IMR-90 (cell line): ENCODE measurements at regions not wholly inside any gene's neighbourhood (a gene's known extent, or its start where the extent isn't known, plus 50 kb on each side); places are given as distances from the start of the nearest gene placed in this dataset.

Experiments used
- ATAC-seq: fragments of 200-7000 bp; cut with Tn5 transposase; 2 replicates; pipeline ENCODE4 v1.9.1; 2020; ENCODE audit warnings: low read depth, mild to moderate bottlenecking, moderate library complexity
- BruUV-seq: library from RNA; stranded (reverse); fragments of 400-500 nt; replicated peaks from 2 replicates; lab custom pipeline; 2021; lab: Mats Ljungman, UMichigan
- CTCF ChIA-PET: fragments of 300-600 bp; formaldehyde crosslinking; extraction: SDS; loops from one replicate; lab custom pipeline; 2021; ENCODE audit warnings: antibody characterized with exemption; lab: Yijun Ruan, JAX
- POLR2A ChIA-PET: fragments of 300-600 bp; sonication (Branson Sonifier 250); formaldehyde crosslinking; loops from one replicate; lab custom pipeline; 2022; ENCODE audit warnings: antibody characterized with exemption; ENCODE audit not compliant: unreplicated experiment; lab: Charles Lee
- DNase-seq: peaks from one replicate; pipeline ENCODE4 v3.0.0; 2013
- H2AFZ ChIP-seq: replicated peaks from 2 replicates; pipeline ENCODE3; 2013; ENCODE audit warnings: low read length, mild to moderate bottlenecking; ENCODE audit not compliant: poor library complexity
- H2AK5ac ChIP-seq: 2 replicates; pipeline ENCODE4 v1.6.1; 2013; ENCODE audit warnings: low read depth, low read length, inconsistent platforms
- H2AK9ac ChIP-seq: replicated peaks from 2 replicates; pipeline ENCODE3; 2013; ENCODE audit warnings: mild to moderate bottlenecking, low read depth, low read length, moderate library complexity; ENCODE audit not compliant: poor library complexity
- H2BK120ac ChIP-seq: 2 replicates; pipeline ENCODE4 v1.6.1; 2013; ENCODE audit warnings: low read depth, low read length, inconsistent platforms
- H2BK15ac ChIP-seq: 3 replicates; pipeline ENCODE4 v1.6.1; 2013; ENCODE audit warnings: low read depth, low read length, inconsistent platforms
- H2BK20ac ChIP-seq: 2 replicates; pipeline ENCODE4 v1.6.1; 2013; ENCODE audit warnings: low read depth, mild to moderate bottlenecking, inconsistent platforms, low read length, moderate library complexity
- H2BK5ac ChIP-seq: 2 replicates; pipeline ENCODE4 v1.6.1; 2013; ENCODE audit warnings: mild to moderate bottlenecking, low read depth, low read length, inconsistent platforms; ENCODE audit not compliant: poor library complexity, severe bottlenecking
- H3K14ac ChIP-seq: replicated peaks from 2 replicates; pipeline ENCODE4 v1.6.1; 2013; ENCODE audit warnings: low read depth, low read length, inconsistent platforms
- H3K18ac ChIP-seq: 2 replicates; pipeline ENCODE4 v1.6.1; 2013; ENCODE audit warnings: low read depth, low read length, control low read depth
- H3K23ac ChIP-seq: 2 replicates; pipeline ENCODE4 v1.6.1; 2013; ENCODE audit warnings: low read depth, low read length, inconsistent platforms
- H3K27ac ChIP-seq: 2 replicates; pipeline ENCODE4 v1.5.1; 2013; ENCODE audit warnings: mild to moderate bottlenecking, control low read depth, low read length; ENCODE audit not compliant: insufficient read depth
- H3K27me3 ChIP-seq: 2 replicates; pipeline ENCODE4 v1.6.1; 2013; ENCODE audit warnings: low read length; ENCODE audit not compliant: control insufficient read depth, insufficient read depth
- H3K36me3 ChIP-seq: 2 replicates; pipeline ENCODE4 v1.6.1; 2013; ENCODE audit warnings: low read length, mixed read lengths; ENCODE audit not compliant: control insufficient read depth, insufficient read depth
- H3K4ac ChIP-seq: 2 replicates; pipeline ENCODE4 v1.6.1; 2013; ENCODE audit warnings: low read depth, low read length, inconsistent platforms
- H3K4me1 ChIP-seq: 2 replicates; pipeline ENCODE4 v1.6.1; 2013; ENCODE audit warnings: low read length, mixed read lengths; ENCODE audit not compliant: control insufficient read depth, insufficient read depth
- H3K4me2 ChIP-seq: 2 replicates; pipeline ENCODE4 v1.6.1; 2013; ENCODE audit warnings: low read depth, mild to moderate bottlenecking, control low read depth, low read length, moderate library complexity
- H3K4me3 ChIP-seq: 2 replicates; pipeline ENCODE4 v1.5.1; 2013; ENCODE audit warnings: low read depth, mild to moderate bottlenecking, control low read depth, low read length, moderate library complexity; ENCODE audit not compliant: insufficient read depth
- H3K56ac ChIP-seq: 2 replicates; pipeline ENCODE4 v1.6.1; 2013; ENCODE audit warnings: low read length, inconsistent platforms; ENCODE audit not compliant: insufficient read depth; ENCODE audit errors: extremely low read depth
- H3K79me1 ChIP-seq, 2 experiments: 2 replicates each; pipeline ENCODE4 v1.6.1; 2013; ENCODE audit warnings: low read length in 2 of 2, inconsistent platforms in 1 of 2, low read depth in 1 of 2
- H3K9ac ChIP-seq: 2 replicates; pipeline ENCODE4 v1.6.1; 2013; ENCODE audit warnings: low read depth, low read length, control low read depth
- H3K9me1 ChIP-seq: 2 replicates; pipeline ENCODE4 v1.6.1; 2013; ENCODE audit warnings: low read length, inconsistent platforms; ENCODE audit not compliant: insufficient read depth
- H3K9me3 ChIP-seq: 2 replicates; pipeline ENCODE4 v1.6.1; 2013; ENCODE audit warnings: low read length; ENCODE audit not compliant: control insufficient read depth, insufficient read depth
- H4K20me1 ChIP-seq: 2 replicates; pipeline ENCODE4 v1.6.1; 2013; ENCODE audit warnings: low read length, inconsistent platforms; ENCODE audit not compliant: insufficient read depth
- H4K5ac ChIP-seq: 2 replicates; pipeline ENCODE4 v1.6.1; 2013; ENCODE audit warnings: mild to moderate bottlenecking, low read depth, low read length, control low read depth
- H4K8ac ChIP-seq, 2 experiments: 2 replicates each; pipeline ENCODE4 v1.6.1; 2013; ENCODE audit warnings: low read depth in 2 of 2, low read length in 2 of 2, control low read depth in 1 of 2, inconsistent platforms in 1 of 2
- H4K91ac ChIP-seq: 2 replicates; pipeline ENCODE4 v1.6.1; 2013; ENCODE audit warnings: low read depth, low read length, inconsistent platforms; ENCODE audit not compliant: insufficient read depth
- CEBPB ChIP-seq: IDR thresholded peaks from 2 replicates; pipeline ENCODE4 v1.6.1; 2012; ENCODE audit warnings: low read depth, low read length, improper control_type of control experiment
- CHD1 ChIP-seq: IDR thresholded peaks from 2 replicates; pipeline ENCODE4 v1.6.1; 2012; ENCODE audit warnings: low read depth, low read length, improper control_type of control experiment
- CTCF ChIP-seq: conservative IDR thresholded peaks from 2 replicates; pipeline ENCODE4 v1.5.1; 2012; ENCODE audit warnings: mild to moderate bottlenecking, low read depth, low read length, improper control_type of control experiment
- FOS ChIP-seq: fragments of 150-350 bp; IDR thresholded peaks from 2 replicates; pipeline ENCODE4 v1.6.1; 2016; ENCODE audit warnings: low read depth, low read length
- MAFK ChIP-seq: IDR thresholded peaks from 2 replicates; pipeline ENCODE4 v1.6.1; 2012; ENCODE audit warnings: low read depth, low read length, improper control_type of control experiment
- MAZ ChIP-seq: IDR thresholded peaks from 2 replicates; pipeline ENCODE4 v1.6.1; 2012; ENCODE audit warnings: low read depth, mild to moderate bottlenecking, low read length, improper control_type of control experiment, moderate library complexity, borderline replicate concordance
- NFE2L2 ChIP-seq: fragments of 150-350 bp; IDR thresholded peaks from 2 replicates; pipeline ENCODE4 v1.6.1; 2016; ENCODE audit warnings: low read depth, mild to moderate bottlenecking, low read length
- POLR2A ChIP-seq: IDR thresholded peaks from 2 replicates; pipeline ENCODE4 v1.6.1; 2012; ENCODE audit warnings: mild to moderate bottlenecking, low read depth, low read length
- RCOR1 ChIP-seq: IDR thresholded peaks from 2 replicates; pipeline ENCODE4 v1.6.1; 2012; ENCODE audit warnings: mild to moderate bottlenecking, low read length, improper control_type of control experiment; ENCODE audit not compliant: insufficient replicate concordance
- SMC3 ChIP-seq: fragments of 150-350 bp; IDR thresholded peaks from 2 replicates; pipeline ENCODE4 v1.6.1; 2016; ENCODE audit warnings: low read depth, mild to moderate bottlenecking, antibody characterized with exemption, low read length, moderate library complexity
- whole genome bisulfite sequencing, 2 experiments: methylation state at CpG; one replicate each; pipeline versions ENCODE4 v1.1.5 to v1.1.7; 2013; ENCODE audit warnings: missing lambda C conversion rate in 2 of 2; ENCODE audit not compliant: insufficient read length in 1 of 2; ENCODE audit errors: extremely low coverage in 2 of 2; 5-methylcytosine and 5-hydroxymethylcytosine counted together
- dilution Hi-C: fragments of 300-500 bp; cut with HindIII; formaldehyde crosslinking; loops from one replicate; pipeline ENCODE4 v1.14.3; 2018; ENCODE audit warnings: low sequenced_read_pairs; ENCODE audit not compliant: unreplicated experiment
- in situ Hi-C: fragments of 300-500 bp; cut with MboI; formaldehyde crosslinking; loops from 3 replicates; pipeline ENCODE4 v1.14.3; 2019; ENCODE audit warnings: low sequenced_read_pairs, inconsistent platforms, mixed read lengths
- intact Hi-C: fragments of 100-400 bp; cut with micrococcal nuclease; formaldehyde crosslinking; loops from 2 replicates; pipeline ENCODE4 v1.10.0; 2022

GRCh38 chr17:77420804-77421629, 280.2 kb downstream of the SEC14L1 start:
- Histone ChIP-seq H3K4me3 (no peak overlapping the region), H3K9me3 (no peaks in the 10 kb centered on the region), H3K79me1 (peaks cover 28 to 90% of the 10 kb centered on the region in 2 experiments), H2AFZ (peak overlapping the region; percentile 11), H3K18ac (peak overlapping the region; percentile 56), H4K20me1 (peaks cover 77% of the 10 kb centered on the region), H2AK5ac (peak overlapping the region; percentile 97), H3K9me1 (peaks cover 34% of the 10 kb centered on the region), H2AK9ac (peak overlapping the region; percentile 56), H4K8ac (peak overlapping the region; percentile 55 to 81), H3K4me1 (peaks cover 60% of the 10 kb centered on the region), H2BK15ac (peak overlapping the region; percentile 36; the same call in 2 of the 3 replicates), H3K23ac (peak overlapping the region; percentile 97), H3K14ac (peak overlapping the region; percentile 97), H3K4ac (peak overlapping the region; percentile 96), H3K27ac (peak overlapping the region; percentile 68), H3K36me3 (peaks cover 9% of the 10 kb centered on the region; the same call in 1 of the 2 replicates), H2BK20ac (peak overlapping the region; percentile 80), H2BK5ac (peak overlapping the region; percentile 59), H3K9ac (peak overlapping the region; percentile 11), H4K91ac (peak overlapping the region; percentile 76), H3K56ac (no peak overlapping the region), H2BK120ac (peak overlapping the region; percentile 70), H4K5ac (peak overlapping the region; percentile 44), H3K27me3 (no peaks in the 10 kb centered on the region), H3K4me2 (peak overlapping the region; percentile 47)
- DNase-seq (peak; percentile 93), ATAC-seq (peak; percentile 38)
- no peak for TF ChIP-seq CTCF
- TF ChIP-seq NFE2L2 = no peak
- peak; percentile 42 for TF ChIP-seq RCOR1
- peak; percentile 74; the same call in 1 of the 2 replicates for TF ChIP-seq MAZ
- no peak; the same call in 1 of the 2 replicates for TF ChIP-seq SMC3
- no peak for TF ChIP-seq CHD1
- no peak for TF ChIP-seq MAFK
- no peak for TF ChIP-seq FOS
- TF ChIP-seq CEBPB = no peak
- TF ChIP-seq POLR2A = no peak; the same call in 1 of the 2 replicates
- ChIA-PET CTCF (interaction anchor here (0.8 to 1.7 kb wide), 2 partner anchors 8 to 48 kb away, joined by 3 to 4 read pairs; no protein-coding TSS in a partner anchor), POLR2A (interaction anchor here (1.0 kb wide), 1 partner anchor 537 kb away, joined by 3 read pairs; the partner anchor contains the start of gene TNRC6C)
- in situ Hi-C loops (loop anchor here (5.0 kb wide), 1 partner anchor 44 kb away; no protein-coding TSS in a partner anchor), dilution Hi-C loops (no loop called here), intact Hi-C loops (no loop called here)
- no TSS peak for BruUV-seq
- no CpG with 5 or more reads among the region's 19 CpGs for WGBS, 2 experiments
